SIG-M5 treated with dmso at 0.1 percent for 504 hours (cell line): ENCODE measurements at regions not wholly inside any gene's neighbourhood (a gene's known extent, or its start where the extent isn't known, plus 50 kb on each side); places are given as distances from the start of the nearest gene placed in this dataset.

Source experiments
- DNase-seq: peaks from one replicate; lab custom pipeline; 2025; ENCODE audit not compliant: unreplicated experiment; lab: John Stamatoyannopoulos, UW

GRCh38 chr19:31962561-31962996 is 382.8 kb upstream of the ZNF507 start:
- DNase-seq = no peak

DNA sequence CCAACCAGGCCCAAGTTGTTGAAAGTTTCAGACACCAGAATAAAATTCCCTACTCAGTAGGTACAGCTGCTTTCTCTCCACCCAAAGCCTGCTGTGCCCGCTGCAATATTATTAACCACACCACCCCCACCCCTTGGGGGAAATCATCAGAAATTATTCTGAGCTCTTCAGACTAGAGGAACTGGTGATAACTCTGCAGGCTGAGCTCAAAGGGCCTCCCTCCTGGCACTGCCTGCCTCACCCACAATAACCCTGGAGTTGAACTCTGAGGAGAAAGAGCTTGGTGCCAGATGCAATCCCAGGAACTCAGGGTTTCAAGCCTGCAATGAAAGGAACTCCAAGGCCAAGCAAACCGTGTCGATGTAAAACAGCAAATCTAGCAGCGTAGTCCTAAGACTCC is 381.7 kb upstream of the ZNF507 start:
- DNase-seq = no peak

GRCh38 chr19:31969016-31969415 is 376.4 kb upstream of the ZNF507 start:
- no peak for DNase-seq

GRCh38 chr19:31970027-31970461 is 375.4 kb upstream of the ZNF507 start:
- DNase-seq = no peak

GRCh38 chr19:31974290-31974689 is 371.1 kb upstream of the ZNF507 start:
- DNase-seq = no peak

DNA sequence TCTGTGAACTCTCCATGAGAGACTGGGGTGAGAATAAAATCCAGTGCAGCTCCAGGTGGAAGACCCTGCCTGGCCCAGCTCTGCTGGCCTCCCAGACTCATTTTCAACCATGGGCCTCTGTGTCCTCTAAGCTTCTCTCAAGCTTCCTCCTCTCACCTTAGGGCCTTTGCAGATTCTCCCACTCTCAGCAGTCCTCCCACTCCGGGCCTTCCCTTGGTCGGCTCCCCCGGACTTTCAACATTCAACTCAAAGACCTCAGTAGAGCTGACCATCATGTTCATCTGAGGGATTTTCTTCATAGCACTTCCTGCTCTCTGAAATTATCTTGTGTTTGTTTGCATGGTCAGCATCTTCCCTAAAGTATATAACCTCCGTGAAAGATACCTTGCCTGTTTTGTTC is 370.5 kb upstream of the ZNF507 start:
- DNase-seq = no peak

- DNase-seq = no peak
Observed at GRCh38 chr19:31975461-31975860, 369.9 kb upstream of the ZNF507 start.

DNA sequence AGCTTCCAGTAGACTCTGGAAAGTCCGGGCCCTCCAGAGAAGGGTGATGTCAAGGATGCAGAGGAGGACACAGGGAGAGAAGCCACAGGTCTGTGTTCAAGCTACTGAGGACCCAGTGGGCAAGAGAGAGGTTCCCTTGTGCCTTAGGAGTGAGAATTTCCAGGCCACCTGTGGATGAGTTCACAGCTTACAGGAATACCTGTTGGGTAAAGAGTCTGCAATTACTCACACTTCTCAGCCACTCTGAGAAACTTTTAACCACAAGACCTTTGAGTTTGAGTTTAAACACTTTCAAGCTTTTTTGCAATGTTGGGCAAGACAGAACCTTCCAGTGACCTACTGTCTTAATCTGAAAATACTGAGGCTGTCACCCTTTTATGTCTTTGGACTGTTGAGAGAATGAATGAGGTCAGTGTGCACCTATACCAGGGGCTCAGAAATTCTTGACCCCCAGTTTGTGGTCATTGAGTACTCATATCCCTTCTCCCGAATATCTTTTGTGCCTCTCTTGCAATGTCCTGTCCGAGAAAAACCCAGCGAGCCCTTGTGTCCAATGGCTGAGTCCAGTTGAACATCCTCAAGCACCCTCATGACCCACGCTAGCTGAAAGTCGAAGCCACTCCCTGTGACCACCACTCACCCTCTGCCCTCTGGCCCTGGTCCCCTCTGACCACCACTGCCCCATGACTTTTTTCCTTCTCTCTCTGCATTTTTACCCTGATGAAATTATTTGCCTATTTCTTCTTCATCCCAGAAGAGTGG is 368.5 kb upstream of the ZNF507 start:
- DNase-seq = no peak

DNA sequence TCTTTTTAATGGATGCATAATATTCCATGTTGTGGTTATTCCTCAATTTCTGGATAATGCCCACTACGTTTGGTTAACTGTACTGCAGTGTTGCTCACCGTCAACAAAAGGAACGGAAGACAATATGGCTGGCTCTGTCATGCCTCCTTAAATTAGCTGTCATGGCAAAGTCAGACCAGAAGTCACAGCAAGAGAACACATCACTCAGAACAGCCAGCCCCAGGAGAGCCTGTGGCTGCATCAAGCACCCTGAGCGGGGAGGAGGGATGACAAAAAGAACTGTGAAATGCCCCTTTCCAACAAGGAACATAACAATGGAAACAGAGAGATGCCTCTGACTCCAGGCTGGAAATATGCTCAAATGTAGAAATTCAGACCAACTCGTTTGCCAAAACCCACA is 366.0 kb upstream of the ZNF507 start:
- no peak for DNase-seq

GRCh38 chr19:31979949-31980670 is 365.3 kb upstream of the ZNF507 start:
- DNase-seq = no peak

DNA sequence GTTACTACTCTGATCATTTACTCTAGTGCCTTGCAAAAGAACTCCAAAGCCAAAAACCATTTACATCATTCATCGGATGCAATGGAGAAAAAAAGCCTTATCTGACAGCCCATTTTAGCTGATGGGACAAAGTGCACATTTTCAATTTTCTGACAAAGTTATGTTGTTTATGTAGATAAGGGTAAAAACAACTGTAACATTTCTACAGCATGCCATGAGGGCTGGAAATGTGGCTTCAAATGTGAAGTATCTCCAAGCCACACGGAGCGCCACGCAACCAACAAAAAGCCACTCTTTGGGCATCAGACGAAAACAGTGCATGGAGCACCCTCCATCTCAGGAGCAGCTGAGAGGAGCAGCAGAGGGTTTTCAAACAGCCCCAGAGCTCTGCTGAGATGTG is 364.6 kb upstream of the ZNF507 start:
- no peak for DNase-seq

GRCh38 chr19:31981545-31981944 is 363.9 kb upstream of the ZNF507 start:
- no peak for DNase-seq

GRCh38 chr19:31983647-31984046 is 361.8 kb upstream of the ZNF507 start:
- no peak for DNase-seq

- DNase-seq = no peak
Observed at GRCh38 chr19:31985001-31985605, 360.3 kb upstream of the ZNF507 start.

DNA sequence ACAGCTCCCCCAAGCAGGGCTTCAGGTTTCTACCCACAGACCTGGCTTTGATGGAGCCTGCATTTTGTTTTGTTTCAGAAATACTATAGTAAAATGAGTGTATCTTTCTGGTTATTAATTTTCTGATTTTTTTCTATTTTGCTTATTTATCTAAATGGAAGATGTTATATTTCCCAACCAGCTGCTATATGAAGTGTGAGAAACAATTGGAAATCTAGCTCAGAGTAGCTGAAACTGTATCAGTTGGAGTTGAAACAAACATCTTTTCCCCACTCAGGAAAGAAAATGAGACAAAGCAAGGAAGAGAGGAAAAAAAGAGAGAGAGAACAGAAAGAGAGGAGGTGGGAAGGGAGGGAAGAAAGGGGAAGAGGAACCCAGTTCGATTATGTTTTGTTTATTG is 358.5 kb upstream of the ZNF507 start:
- no peak for DNase-seq

DNA sequence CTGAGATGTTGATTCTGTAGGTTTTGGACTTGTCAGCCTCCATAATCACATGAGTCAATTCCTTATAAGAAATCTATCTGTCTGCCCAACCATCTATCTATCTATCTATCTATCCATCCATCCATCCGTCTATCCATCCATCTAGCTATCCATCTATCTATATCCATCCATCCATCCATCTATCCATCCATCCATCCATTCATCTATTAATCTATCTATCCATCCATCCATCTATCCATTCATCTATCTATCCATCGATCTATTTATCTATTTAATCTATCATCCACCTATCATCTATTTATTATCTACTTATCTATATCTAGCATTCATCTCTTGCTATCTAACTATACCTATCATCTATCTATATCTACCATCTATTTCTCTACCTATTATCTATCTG is 357.2 kb upstream of the ZNF507 start:
- no peak for DNase-seq

DNA sequence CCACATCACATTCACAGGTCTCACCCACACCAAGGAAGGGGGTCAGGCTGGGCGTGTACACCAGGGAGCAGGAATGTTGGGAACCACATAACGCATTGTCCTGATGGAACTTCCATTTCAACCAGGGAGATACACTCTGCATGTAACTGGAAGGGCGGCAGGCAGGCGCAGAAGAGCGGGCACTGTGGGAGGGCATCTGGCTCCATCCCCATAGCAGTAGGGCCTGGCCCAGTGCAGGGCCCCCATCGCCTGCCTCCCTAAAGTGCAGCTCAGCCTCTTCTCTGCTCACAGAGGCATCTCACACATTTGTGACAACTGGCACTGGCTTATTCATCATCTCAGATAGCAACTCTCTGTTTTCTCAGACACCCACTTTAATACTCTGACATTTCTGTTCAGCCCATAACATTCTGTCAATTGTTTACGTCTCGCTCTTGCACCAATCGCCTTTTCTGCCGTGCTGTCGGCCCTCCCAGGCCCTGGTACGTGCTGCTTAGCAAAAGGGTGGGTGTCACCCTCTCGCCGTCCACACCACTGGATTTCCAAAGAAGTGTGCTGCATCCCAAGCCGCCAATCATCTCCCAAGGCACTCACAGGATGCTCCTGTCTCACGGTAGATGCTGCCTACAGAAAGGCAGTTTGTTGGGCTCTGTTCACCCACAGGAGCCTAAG is 353.3 kb upstream of the ZNF507 start:
- no peak for DNase-seq

- no peak for DNase-seq
Observed at GRCh38 chr19:31992750-31993149, 352.7 kb upstream of the ZNF507 start.

DNA sequence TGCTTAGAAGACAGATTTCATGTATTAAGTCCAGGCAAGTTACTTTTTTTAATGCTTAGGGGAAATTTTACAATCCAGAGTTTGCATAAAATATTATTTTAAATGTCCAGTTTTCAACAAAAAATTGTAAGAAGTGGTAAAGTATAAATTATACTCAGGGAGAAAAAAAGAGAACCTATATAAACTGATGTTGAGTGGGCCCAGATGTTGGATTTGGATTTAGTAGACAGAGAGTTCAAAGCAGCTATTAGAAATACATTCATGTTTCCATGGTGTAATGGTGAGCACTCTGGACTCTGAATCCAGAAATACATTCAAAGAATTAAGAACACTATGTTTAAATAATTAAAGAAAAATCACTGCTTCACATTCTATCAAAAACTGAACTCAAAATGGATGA is 349.9 kb upstream of the ZNF507 start:
- no peak for DNase-seq

DNA sequence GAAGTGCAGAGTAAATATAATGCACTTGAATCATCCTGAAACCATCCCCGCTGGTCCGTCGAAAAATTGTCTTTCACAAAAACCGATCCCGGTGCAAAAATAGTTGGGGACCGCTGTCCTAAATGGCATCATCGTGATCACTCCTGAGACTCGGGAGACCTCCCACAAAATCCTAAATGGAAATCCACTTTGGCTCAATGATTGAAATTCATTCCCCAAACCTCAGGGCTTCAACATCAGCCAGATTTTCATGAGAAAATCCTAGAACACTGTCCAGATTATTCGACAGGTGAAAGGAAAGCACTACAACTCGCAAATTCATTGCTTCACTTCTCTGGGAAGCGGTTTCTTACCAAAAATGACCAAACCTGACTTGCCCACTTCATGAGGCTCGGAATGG is 335.3 kb upstream of the ZNF507 start:
- no peak for DNase-seq

GRCh38 chr19:32012206-32012605 is 333.2 kb upstream of the ZNF507 start:
- no peak for DNase-seq
